ENCODE measurements at regions not wholly inside any gene's neighbourhood (a gene's known extent, or its start where the extent isn't known, plus 50 kb on each side); places are given as distances from the start of the nearest gene placed in this dataset.
"Not testable (repeated sequence)": the region's sequence is repeated elsewhere in the genome, so short reads cannot be mapped to it uniquely, and the experiment has no call there.

DNA sequence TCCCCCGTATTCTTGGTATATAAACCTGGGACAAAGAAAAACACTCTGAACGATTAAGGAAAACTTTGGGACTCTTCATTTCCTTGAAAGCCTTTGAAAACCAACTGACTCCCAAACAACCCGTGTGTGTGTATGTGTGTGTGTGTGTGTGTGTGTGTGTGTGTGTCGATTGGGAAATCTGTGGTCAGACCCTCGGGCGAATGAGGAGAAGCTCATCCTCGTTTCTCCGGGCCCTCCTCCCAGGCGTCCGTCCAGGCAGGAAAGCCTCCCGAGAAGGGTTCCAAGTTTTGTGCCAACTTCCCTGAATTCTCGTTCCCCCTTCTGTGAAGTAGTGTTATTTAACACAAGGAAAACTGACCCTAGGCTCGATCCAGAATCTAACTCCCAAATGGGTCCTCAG is 4411.6 kb upstream of the TPTE start:
- not testable (repeated sequence) for TF ChIP-seq POLR2AphosphoS5 (IDR thresholded peaks at IDR 0.05)
- TF ChIP-seq, protein P1, sequence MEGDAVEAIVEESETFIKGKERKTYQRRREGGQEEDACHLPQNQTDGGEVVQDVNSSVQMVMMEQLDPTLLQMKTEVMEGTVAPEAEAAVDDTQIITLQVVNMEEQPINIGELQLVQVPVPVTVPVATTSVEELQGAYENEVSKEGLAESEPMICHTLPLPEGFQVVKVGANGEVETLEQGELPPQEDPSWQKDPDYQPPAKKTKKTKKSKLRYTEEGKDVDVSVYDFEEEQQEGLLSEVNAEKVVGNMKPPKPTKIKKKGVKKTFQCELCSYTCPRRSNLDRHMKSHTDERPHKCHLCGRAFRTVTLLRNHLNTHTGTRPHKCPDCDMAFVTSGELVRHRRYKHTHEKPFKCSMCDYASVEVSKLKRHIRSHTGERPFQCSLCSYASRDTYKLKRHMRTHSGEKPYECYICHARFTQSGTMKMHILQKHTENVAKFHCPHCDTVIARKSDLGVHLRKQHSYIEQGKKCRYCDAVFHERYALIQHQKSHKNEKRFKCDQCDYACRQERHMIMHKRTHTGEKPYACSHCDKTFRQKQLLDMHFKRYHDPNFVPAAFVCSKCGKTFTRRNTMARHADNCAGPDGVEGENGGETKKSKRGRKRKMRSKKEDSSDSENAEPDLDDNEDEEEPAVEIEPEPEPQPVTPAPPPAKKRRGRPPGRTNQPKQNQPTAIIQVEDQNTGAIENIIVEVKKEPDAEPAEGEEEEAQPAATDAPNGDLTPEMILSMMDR (IDR thresholded peaks at IDR 0.05), result not testable (repeated sequence)
